ENCODE measurements at regions not wholly inside any gene's neighbourhood (a gene's known extent, or its start where the extent isn't known, plus 50 kb on each side); places are given as distances from the start of the nearest gene placed in this dataset.
"Not testable (repeated sequence)": the region's sequence is repeated elsewhere in the genome, so short reads cannot be mapped to it uniquely, and the experiment has no call there.

DNA sequence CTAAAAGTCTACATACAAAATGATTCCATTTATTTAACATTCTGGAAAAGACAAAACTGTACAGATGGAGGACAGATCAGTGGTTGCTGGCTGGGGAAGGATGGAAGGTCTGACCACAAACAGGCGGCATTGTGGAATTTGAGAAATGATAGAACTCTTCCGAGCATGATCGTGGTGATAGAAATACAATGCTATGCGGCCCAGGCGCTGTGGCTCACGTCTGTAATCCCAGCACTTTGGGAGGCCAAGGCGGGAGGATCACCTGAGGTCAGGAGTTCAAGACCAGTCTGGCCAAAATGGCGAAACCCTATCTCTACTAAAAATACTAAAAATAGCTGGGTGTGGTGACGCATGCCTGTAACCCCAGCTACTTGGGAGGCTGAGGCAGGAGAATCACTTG is 264.6 kb downstream of the ARHGAP12 start:
- H3K4me3 Mint-ChIP-seq; H3K9me3 Mint-ChIP-seq; ATAC-seq (replicated peaks); DNase-seq; H3K4me1 Mint-ChIP-seq (ENCODE audit: low read depth in 2 of 2); H3K27me3 Mint-ChIP-seq; H3K36me3 Mint-ChIP-seq (ENCODE audit: insufficient read depth); H3K27ac Mint-ChIP-seq: not testable (repeated sequence)

DNA sequence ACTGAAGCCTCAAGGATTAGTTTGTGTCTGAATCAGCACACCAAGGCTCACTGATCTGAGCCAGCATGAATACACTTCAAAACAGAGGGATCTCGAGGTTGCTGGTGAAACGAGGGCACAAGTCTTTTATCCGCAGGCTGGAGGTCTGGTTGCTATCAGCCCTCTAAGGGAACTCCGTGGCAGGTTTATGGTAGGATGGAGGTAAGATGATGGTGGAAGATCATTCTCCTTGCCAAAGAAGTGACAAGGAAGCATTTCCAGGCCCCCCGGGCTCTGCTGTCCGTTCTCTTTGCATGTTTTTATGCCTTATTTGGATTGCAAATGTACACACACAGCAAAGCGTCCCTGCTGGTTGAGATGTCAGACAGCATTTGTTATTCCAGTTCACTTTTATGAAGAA is 268.3 kb downstream of the ARHGAP12 start:
- Mint-ChIP-seq H3K27ac (no peak overlapping the region), H3K36me3 (ENCODE audit: insufficient read depth) (no peaks in the 10 kb centered on the region), H3K9me3 (no peaks in the 10 kb centered on the region), H3K4me1 (ENCODE audit: low read depth in 2 of 2) (no peaks in the 10 kb centered on the region), H3K27me3 (peaks cover 7 to 15% of the 10 kb centered on the region in 2 donors), H3K4me3 (no peak overlapping the region)
- no peak for ATAC-seq (replicated peaks)
- DNase-seq = no peak

DNA sequence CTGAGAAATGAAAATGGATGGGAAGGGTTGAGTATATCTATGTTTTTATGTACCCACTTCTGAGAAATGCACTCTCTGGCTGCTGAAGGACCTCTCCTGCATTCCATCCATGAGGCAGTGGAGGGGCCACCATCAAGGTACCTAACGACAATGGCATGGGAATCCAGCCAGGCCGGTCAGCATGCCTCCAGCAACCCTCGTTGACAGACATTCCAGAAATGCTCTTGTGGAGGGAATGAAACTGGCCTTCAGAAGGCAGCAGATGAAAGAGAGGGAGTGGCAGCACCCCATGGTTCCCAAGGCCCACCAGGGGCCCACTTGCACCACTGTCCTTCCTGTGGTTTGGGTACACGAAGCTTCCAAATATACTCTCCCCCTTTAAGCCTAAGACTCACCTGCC is 269.0 kb downstream of the ARHGAP12 start:
- ATAC-seq (replicated peaks) (no peak), DNase-seq (no peak)
- no peaks in the 10 kb centered on the region for H3K36me3 Mint-ChIP-seq (ENCODE audit: insufficient read depth)
- H3K27ac Mint-ChIP-seq = no peak overlapping the region
- peaks cover 7 to 15% of the 10 kb centered on the region in 2 donors for H3K27me3 Mint-ChIP-seq
- no peak overlapping the region for H3K4me3 Mint-ChIP-seq
- H3K4me1 Mint-ChIP-seq (ENCODE audit: low read depth in 2 of 2) = no peaks in the 10 kb centered on the region
- no peaks in the 10 kb centered on the region for H3K9me3 Mint-ChIP-seq

DNA sequence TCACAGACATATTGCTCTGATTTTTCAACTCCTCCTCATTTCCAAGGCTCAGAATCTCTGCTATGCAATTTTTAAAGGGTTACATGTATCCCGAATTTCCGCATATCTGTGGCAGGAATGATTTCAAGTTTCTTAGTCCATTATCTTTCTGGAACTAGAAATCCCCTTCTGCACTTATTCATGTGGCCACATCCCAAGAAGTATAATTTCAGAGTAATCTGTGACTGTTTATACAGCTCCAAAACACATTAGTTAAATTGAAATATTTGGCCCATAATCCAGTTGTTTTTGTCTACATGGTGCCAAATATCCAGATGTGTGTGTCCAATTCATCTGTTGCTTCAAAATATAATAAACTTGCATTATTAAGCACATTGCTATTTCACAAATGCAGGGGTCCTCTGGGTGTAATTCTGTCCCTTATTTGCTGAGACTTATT is 271.2 kb downstream of the ARHGAP12 start:
- DNase-seq (no peak), ATAC-seq (replicated peaks) (no peak)
- Mint-ChIP-seq H3K4me1 (ENCODE audit: low read depth in 2 of 2) (no peaks in the 10 kb centered on the region), H3K4me3 (no peak overlapping the region), H3K27ac (no peak overlapping the region), H3K36me3 (ENCODE audit: insufficient read depth) (no peaks in the 10 kb centered on the region), H3K27me3 (peaks cover 15 to 16% of the 10 kb centered on the region in 2 donors), H3K9me3 (no peaks in the 10 kb centered on the region)

DNA sequence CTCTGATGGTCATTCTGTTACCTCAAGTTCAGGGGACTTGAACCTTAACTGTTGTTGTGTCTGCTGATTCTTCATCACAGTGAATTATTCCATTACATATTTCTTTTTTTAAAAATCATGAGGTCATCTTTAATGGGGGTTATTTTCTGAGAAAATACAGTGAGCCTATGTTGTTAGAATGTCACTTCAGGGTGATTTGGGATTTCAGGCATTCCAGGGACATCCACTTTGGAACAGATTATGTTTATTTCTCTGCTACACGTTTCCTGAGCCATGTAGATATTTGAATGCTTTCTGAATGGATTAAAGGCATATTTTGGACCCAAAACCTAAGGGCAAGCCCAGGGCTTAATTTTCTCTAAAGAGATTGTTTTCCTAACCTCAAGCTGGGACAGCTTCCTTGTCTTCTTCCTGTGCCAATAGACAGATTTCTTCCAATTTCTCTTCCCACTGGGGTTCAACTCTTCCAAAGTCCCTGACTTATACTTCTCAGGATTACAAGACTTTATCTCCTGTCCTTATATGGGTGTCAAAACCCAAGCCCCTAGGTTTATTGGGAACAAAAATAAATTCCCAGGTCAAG is 271.7 kb downstream of the ARHGAP12 start:
- no peaks in the 10 kb centered on the region for H3K36me3 Mint-ChIP-seq (ENCODE audit: insufficient read depth)
- no peak overlapping the region for H3K27ac Mint-ChIP-seq
- DNase-seq (no peak), ATAC-seq (replicated peaks) (no peak)
- peaks cover 15 to 21% of the 10 kb centered on the region in 2 donors for H3K27me3 Mint-ChIP-seq
- no peaks in the 10 kb centered on the region for H3K4me1 Mint-ChIP-seq (ENCODE audit: low read depth in 2 of 2)
- H3K4me3 Mint-ChIP-seq = no peak overlapping the region
- no peaks in the 10 kb centered on the region for H3K9me3 Mint-ChIP-seq

DNA sequence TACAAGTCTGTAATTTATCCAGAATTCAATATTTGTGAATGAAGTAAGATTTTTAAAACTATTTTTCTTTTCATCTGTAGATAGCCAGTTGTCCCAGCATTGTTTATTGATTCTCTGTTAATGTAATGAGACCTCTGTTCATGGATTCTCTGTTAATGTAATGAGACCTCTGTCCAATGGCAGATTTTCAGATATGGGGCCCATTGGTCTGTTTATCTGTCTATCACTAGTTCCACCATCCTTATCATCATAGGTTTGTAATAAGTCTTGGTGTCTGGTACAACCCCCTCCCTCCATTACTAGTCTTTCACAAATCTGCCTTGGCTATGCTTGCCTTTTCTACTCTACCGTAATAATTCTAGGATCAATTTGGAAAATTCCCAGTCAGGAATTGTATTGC is 276.6 kb downstream of the ARHGAP12 start:
- H3K27ac Mint-ChIP-seq = no peak overlapping the region
- H3K36me3 Mint-ChIP-seq (ENCODE audit: insufficient read depth) = no peaks in the 10 kb centered on the region
- H3K4me3 Mint-ChIP-seq = no peak overlapping the region
- no peaks in the 10 kb centered on the region for H3K4me1 Mint-ChIP-seq (ENCODE audit: low read depth in 2 of 2)
- ATAC-seq (replicated peaks) = no peak
- DNase-seq = no peak
- peaks cover 23 to 43% of the 10 kb centered on the region in 2 donors for H3K27me3 Mint-ChIP-seq
- no peaks in the 10 kb centered on the region for H3K9me3 Mint-ChIP-seq

DNA sequence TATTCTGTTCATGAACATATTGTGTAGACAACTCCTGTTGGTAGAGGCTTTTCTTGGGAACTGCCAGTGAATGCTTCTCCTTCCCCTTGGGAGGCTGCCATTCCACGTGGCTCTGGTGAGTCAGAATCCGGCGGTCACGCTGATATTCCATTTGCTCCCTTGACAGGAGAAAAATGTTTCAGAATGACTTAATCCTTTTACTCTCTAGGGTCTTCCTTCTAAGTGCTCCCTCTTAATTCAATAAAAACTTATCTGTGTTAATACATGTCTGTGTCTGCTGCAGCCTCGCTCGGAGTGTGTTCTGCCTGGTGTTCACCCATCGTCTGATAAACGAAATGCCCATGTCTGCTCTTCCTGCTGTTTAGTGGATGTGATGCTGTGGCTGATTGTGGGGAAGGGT is 278.6 kb downstream of the ARHGAP12 start:
- Mint-ChIP-seq H3K4me1 (ENCODE audit: low read depth in 2 of 2) (no peaks in the 10 kb centered on the region), H3K27ac (no peak overlapping the region)

DNA sequence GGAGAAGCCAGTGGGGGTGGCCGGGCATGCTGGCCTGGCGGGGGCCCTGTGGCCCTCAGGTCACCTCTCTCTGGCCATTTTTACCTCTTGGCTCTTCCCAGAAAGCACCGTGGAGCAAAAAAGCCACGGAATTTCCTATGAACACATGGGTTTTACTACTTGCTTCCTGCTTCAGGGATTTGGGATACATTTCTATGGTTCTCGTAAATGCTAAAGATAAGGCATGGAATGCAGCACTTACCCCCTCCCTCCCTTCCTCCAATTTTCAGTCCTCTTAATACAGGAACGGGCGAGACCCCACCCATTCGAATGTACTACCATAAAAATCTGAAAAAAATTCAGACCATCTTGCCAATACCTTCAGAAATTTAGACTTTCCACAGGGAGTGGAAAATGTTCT is 279.7 kb downstream of the ARHGAP12 start:
- Mint-ChIP-seq H3K27ac (no peak overlapping the region), H3K9me3 (no peaks in the 10 kb centered on the region), H3K27me3 (peaks cover 26 to 55% of the 10 kb centered on the region in 2 donors), H3K4me1 (ENCODE audit: low read depth in 2 of 2) (peaks cover 0 to 2% of the 10 kb centered on the region in 2 donors), H3K36me3 (ENCODE audit: insufficient read depth) (no peaks in the 10 kb centered on the region), H3K4me3 (no peak overlapping the region)
- ATAC-seq (replicated peaks) (no peak), DNase-seq (no peak)

More for the DNA sequence above, 278.6 kb downstream of the ARHGAP12 start:
- no peak for ATAC-seq (replicated peaks)
- Mint-ChIP-seq H3K27me3 (peaks cover 20 to 45% of the 10 kb centered on the region in 2 donors), H3K36me3 (ENCODE audit: insufficient read depth) (no peaks in the 10 kb centered on the region), H3K9me3 (no peaks in the 10 kb centered on the region), H3K4me3 (no peak overlapping the region)
- no peak for DNase-seq

DNA sequence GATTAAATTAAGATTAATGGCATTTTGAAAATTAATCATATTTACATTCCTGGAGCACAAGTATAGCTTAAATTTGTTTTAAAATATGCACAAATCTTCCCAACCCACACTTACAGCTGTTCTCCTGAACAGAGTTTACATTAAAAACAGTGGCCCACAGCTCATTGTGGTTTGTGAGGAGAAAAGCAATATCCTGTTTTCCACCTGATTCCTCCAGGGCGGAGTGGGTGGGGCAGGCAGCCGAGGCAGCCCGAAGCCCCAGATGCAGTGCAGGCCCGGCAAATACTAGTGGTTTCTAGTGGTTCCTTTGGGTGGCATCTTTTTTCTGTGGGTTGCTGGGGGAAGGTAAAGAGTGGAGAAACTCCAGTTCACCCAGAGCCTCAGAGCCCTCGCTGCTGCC is 280.8 kb downstream of the ARHGAP12 start:
- Mint-ChIP-seq H3K4me1 (ENCODE audit: low read depth in 2 of 2) (peaks cover 0 to 2% of the 10 kb centered on the region in 2 donors), H3K4me3 (no peak overlapping the region), H3K36me3 (ENCODE audit: insufficient read depth) (no peaks in the 10 kb centered on the region), H3K9me3 (no peaks in the 10 kb centered on the region), H3K27me3 (peaks cover 35 to 58% of the 10 kb centered on the region in 2 donors), H3K27ac (no peak overlapping the region)
- no peak for ATAC-seq (replicated peaks)
- DNase-seq = no peak

DNA sequence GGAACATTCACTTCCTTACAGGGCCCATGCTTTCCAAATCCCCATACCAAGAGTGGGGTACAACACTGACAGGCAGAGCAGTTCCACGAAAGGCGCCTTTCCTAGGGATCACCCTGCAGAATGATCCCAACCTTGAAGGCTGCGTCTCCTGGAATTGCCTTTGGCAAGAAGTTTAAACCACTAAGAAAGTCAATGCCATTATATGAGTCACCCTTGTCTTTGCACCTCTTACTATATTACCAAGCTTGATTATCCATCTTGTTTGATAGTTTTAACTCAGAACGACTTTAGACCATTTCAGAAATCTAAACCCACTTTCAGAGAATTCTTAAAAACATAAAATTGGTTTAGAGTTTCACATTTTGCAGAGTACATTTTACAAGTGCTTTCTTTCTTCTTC is 282.1 kb downstream of the ARHGAP12 start:
- H3K9me3 Mint-ChIP-seq = no peaks in the 10 kb centered on the region
- no peak for DNase-seq
- H3K27ac Mint-ChIP-seq = no peak overlapping the region
- peaks cover 42 to 60% of the 10 kb centered on the region in 2 donors for H3K27me3 Mint-ChIP-seq
- H3K4me3 Mint-ChIP-seq = no peak overlapping the region
- H3K36me3 Mint-ChIP-seq (ENCODE audit: insufficient read depth) = no peaks in the 10 kb centered on the region
- ATAC-seq (replicated peaks) = no peak
- H3K4me1 Mint-ChIP-seq (ENCODE audit: low read depth in 2 of 2) = peaks cover 0 to 2% of the 10 kb centered on the region in 2 donors

DNA sequence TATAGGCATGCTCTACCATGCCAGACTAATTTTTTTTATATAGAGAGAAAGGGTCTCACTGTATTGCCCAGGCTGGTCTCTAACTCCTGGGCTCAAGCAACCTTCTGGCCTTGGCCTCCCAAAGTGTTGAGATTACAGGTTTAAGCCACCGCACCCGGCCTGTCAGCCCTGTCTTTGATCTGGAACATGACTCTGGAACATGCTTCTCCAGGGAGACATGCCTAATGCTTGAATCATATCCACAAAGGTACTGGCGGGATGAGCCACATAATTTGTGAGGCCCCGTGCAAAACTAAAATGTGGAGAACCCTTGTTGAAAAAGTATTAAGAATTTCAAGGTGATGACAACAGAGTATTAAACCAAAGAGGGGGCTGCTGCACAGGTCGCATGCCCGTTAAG is 282.8 kb downstream of the ARHGAP12 start:
- H3K36me3 Mint-ChIP-seq (ENCODE audit: insufficient read depth) = no peaks in the 10 kb centered on the region
- DNase-seq (no peak), ATAC-seq (replicated peaks) (no peak)
- H3K27ac Mint-ChIP-seq = no peak overlapping the region
- H3K27me3 Mint-ChIP-seq = peaks cover 42 to 61% of the 10 kb centered on the region in 2 donors
- H3K4me3 Mint-ChIP-seq = no peak overlapping the region
- H3K9me3 Mint-ChIP-seq = no peaks in the 10 kb centered on the region
- H3K4me1 Mint-ChIP-seq (ENCODE audit: low read depth in 2 of 2) = peaks cover 0 to 2% of the 10 kb centered on the region in 2 donors

DNA sequence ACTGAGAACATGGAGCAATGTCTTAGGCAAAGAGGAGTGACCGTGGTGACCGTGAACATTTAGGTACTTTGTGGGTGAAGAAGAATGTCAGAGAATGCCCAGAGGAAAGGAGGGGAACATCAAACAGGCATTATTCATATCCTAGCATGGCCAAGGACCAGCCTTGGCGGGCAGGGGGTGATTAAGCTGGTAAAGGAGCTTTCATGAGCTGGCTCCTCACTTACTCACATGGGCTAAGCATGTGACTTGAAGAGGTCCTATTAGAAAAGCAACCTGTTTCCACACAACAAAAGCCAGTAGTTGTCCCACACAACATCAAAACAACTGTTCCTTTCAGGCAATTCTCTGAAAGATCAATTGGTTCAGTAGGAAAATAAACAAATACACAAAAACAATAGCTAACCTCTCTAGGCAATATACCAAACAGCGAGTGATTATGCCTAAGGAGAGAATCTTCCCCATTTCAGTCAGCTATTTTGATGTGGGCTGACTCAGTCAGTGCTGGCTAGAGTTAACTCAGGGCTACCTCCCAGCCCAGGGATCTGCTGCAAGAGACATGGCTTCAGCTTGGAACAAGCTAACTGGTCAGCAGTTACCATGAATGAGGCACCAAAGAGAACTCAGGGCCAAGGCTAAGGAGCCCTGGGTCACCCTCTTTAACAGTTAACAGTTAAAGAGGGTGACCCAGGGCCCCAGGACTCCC is 283.5 kb downstream of the ARHGAP12 start:
- no peak for DNase-seq

DNA sequence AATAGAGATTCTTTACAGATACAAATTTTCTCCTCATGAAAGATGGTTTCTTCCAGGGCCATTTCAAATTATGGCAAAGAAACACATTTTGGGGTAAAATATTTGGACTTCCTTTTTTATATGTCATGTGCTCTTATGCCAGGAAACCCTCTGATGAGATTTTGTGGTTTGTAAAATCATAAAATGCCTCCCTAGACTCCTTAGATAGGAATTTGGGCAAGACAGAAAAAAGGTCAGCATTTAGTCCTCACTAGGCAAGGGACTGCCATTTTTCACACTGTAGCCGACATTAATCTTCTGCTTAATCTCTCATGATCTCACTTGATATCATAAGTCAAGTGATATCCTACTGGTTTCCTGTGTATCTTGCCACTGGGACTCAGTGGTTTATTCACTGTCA is 286.4 kb downstream of the ARHGAP12 start:
- Mint-ChIP-seq H3K4me1 (ENCODE audit: low read depth in 2 of 2) (peaks cover 0 to 2% of the 10 kb centered on the region in 2 donors), H3K9me3 (peaks cover 0 to 2% of the 10 kb centered on the region in 2 donors), H3K27ac (no peak overlapping the region), H3K27me3 (peaks cover 42 to 51% of the 10 kb centered on the region in 2 donors), H3K4me3 (no peak overlapping the region), H3K36me3 (ENCODE audit: insufficient read depth) (no peaks in the 10 kb centered on the region)
- ATAC-seq (replicated peaks) (no peak), DNase-seq (no peak)

More for the DNA sequence above, 283.5 kb downstream of the ARHGAP12 start:
- Mint-ChIP-seq H3K4me3 (no peak overlapping the region), H3K27me3 (peaks cover 42 to 56% of the 10 kb centered on the region in 2 donors), H3K36me3 (ENCODE audit: insufficient read depth) (no peaks in the 10 kb centered on the region), H3K27ac (no peak overlapping the region), H3K4me1 (ENCODE audit: low read depth in 2 of 2) (peaks cover 0 to 2% of the 10 kb centered on the region in 2 donors), H3K9me3 (no peaks in the 10 kb centered on the region)
- no peak for ATAC-seq (replicated peaks)

DNA sequence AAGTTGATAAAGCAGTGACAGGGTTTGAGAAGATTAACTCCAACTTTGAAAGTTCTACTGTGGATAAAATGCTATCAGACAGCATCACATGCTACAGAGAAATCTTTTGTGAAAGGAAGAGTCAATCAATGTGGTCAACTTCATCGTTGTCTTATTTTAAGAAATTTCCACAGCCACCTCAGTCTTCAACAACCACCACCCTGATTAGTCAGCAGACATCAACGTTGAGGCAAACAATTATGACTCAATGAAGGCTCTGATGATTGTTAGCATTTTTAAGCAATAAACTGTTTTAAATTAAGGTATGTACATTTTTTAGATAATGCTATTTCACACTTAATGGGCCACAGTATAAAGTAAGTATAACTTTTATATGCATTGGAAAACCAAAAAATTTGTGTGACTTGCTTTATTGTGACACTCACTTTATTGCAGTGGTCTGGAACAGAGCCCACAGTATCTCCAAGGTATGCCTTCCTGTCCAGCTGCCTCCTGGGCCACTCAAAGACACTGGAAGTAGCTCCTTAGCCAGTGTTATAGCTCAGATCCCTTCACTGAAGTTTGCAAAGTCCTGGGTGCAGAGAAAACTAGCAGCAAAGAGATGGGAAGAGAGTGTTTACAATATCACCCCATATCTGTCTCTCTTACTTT is 293.1 kb downstream of the ARHGAP12 start:
- Mint-ChIP-seq H3K4me1 (ENCODE audit: low read depth in 2 of 2) (no peaks in the 10 kb centered on the region), H3K36me3 (ENCODE audit: insufficient read depth) (no peaks in the 10 kb centered on the region), H3K27me3 (peaks cover 20 to 26% of the 10 kb centered on the region in 2 donors), H3K4me3 (no peak overlapping the region), H3K9me3 (peaks cover 0 to 2% of the 10 kb centered on the region in 2 donors), H3K27ac (no peak overlapping the region)
- no peak for DNase-seq
- ATAC-seq (replicated peaks) = no peak
